ENCODE measurements at regions not wholly inside any gene's neighbourhood (a gene's known extent, or its start where the extent isn't known, plus 50 kb on each side); places are given as distances from the start of the nearest gene placed in this dataset.
A peak's percentile ranks its signal among the peaks of the same experiment; 100 is the strongest.

- no peak for TF ChIP-seq ZNF317 (CRISPR knock-in tag; IDR thresholded peaks at IDR 0.05)
- TF ChIP-seq, protein P1, sequence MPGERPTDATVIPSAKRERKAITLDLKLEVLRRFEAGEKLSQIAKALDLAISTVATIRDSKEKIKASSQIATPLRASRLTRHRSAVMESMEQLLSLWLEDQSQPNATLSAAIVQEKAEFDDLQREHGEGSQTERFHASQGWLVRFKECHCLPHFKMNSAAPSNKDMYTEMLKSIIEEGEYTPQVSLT (CRISPR knock-in tag; IDR thresholded peaks at IDR 0.05; ENCODE audit: borderline replicate concordance, low read depth) = no peak
- TF ChIP-seq ZNF143 (CRISPR knock-in tag; IDR thresholded peaks at IDR 0.05) = no peak
- no peak for TF ChIP-seq GFI1 (CRISPR knock-in tag; IDR thresholded peaks at IDR 0.05; ENCODE audit: borderline replicate concordance)
- 0 out of 2 replicates have a peak, but pooled peaks have one; percentile 46 for TF ChIP-seq ZNF766 (CRISPR knock-in tag; IDR thresholded peaks at IDR 0.05; ENCODE audit: borderline replicate concordance)
- TF ChIP-seq ZNF431 (CRISPR knock-in tag; IDR thresholded peaks at IDR 0.05; ENCODE audit: borderline replicate concordance, low read depth) = no peak; the same call in 1 of the 2 replicates
- TF ChIP-seq ZNF83 (CRISPR knock-in tag; IDR thresholded peaks at IDR 0.05; ENCODE audit: borderline replicate concordance) = no peak
- no peak for TF ChIP-seq TCF7L2 (IDR thresholded peaks at IDR 0.05; ENCODE audit: low read depth, low read length)
- TF ChIP-seq ZNF253 (CRISPR knock-in tag; IDR thresholded peaks at IDR 0.05; ENCODE audit: borderline replicate concordance) = no peak
- TF ChIP-seq GATA4 (IDR thresholded peaks at IDR 0.05; ENCODE audit: borderline replicate concordance, low read depth) = peak; percentile 88; the same call in 1 of the 2 replicates
- TF ChIP-seq SRSF4 (IDR thresholded peaks at IDR 0.05; ENCODE audit: low read depth, low read length, poor library complexity, severe bottlenecking) = no peak
- TF ChIP-seq MYC (CRISPR knock-in tag; IDR thresholded peaks at IDR 0.05; ENCODE audit: borderline replicate concordance) = peak; percentile 34; the same call in 1 of the 2 replicates
- no peak for TF ChIP-seq ZNF251 (CRISPR knock-in tag; IDR thresholded peaks at IDR 0.05)
- TF ChIP-seq ONECUT2 (CRISPR knock-in tag; IDR thresholded peaks at IDR 0.05) = 0 out of 2 replicates have a peak, but pooled peaks have one; percentile 26
- TF ChIP-seq, protein P2, sequence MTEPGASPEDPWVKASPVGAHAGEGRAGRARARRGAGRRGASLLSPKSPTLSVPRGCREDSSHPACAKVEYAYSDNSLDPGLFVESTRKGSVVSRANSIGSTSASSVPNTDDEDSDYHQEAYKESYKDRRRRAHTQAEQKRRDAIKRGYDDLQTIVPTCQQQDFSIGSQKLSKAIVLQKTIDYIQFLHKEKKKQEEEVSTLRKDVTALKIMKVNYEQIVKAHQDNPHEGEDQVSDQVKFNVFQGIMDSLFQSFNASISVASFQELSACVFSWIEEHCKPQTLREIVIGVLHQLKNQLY (CRISPR knock-in tag; IDR thresholded peaks at IDR 0.05) = peak; percentile 65
- TF ChIP-seq THYN1 (CRISPR knock-in tag; IDR thresholded peaks at IDR 0.05; ENCODE audit: borderline replicate concordance, low read depth) = no peak
- TF ChIP-seq AGO2 (optimal IDR thresholded peaks at IDR 0.05; ENCODE audit: low read depth, low read length) = no peak
- no peak for TF ChIP-seq LCORL (IDR thresholded peaks at IDR 0.05)
- peak; percentile 82; the same call in 1 of the 2 replicates for TF ChIP-seq LCORL (CRISPR knock-in tag; IDR thresholded peaks at IDR 0.05)
- peak; percentile 62 for TF ChIP-seq FOXK1 (CRISPR knock-in tag; IDR thresholded peaks at IDR 0.05; ENCODE audit: borderline replicate concordance, low read depth)
- no peak for TF ChIP-seq EEA1 (CRISPR knock-in tag; IDR thresholded peaks at IDR 0.05; ENCODE audit: borderline replicate concordance)
- peak; percentile 56 to 90; a peak in 2 of 4 replicates for TF ChIP-seq EP300 (IDR thresholded peaks at IDR 0.05; ENCODE audit: low read depth in 2 of 2, low read length in 2 of 2)
- TF ChIP-seq EP300 (CRISPR knock-in tag; IDR thresholded peaks at IDR 0.05; ENCODE audit: borderline replicate concordance) = peak; percentile 82; the same call in 1 of the 2 replicates
- TF ChIP-seq SKIL (CRISPR knock-in tag; IDR thresholded peaks at IDR 0.05; ENCODE audit: borderline replicate concordance) = peak; percentile 92
- TF ChIP-seq MIER3 (CRISPR knock-in tag; IDR thresholded peaks at IDR 0.05; ENCODE audit: borderline replicate concordance) = peak; percentile 82; the same call in 1 of the 2 replicates
- TF ChIP-seq ZNF580 (CRISPR knock-in tag; IDR thresholded peaks at IDR 0.05; ENCODE audit: borderline replicate concordance, low read depth) = peak; percentile 65; the same call in 1 of the 2 replicates
- TF ChIP-seq CC2D1A (CRISPR knock-in tag; IDR thresholded peaks at IDR 0.05) = no peak
- TF ChIP-seq ZNF605 (CRISPR knock-in tag; IDR thresholded peaks at IDR 0.05) = no peak
- peak; percentile 56 for TF ChIP-seq THAP11 (CRISPR knock-in tag; IDR thresholded peaks at IDR 0.05)
Observed at GRCh38 chr9:32136700-32137339, 247.6 kb upstream of the ACO1 start (continued).
